HFFc6 (cell line): ENCODE measurements at regions not wholly inside any gene's neighbourhood (a gene's known extent, or its start where the extent isn't known, plus 50 kb on each side); places are given as distances from the start of the nearest gene placed in this dataset.

ENCODE experiments used
- DNase-seq: peaks from one replicate; pipeline ENCODE4 v3.0.0-alpha.2; 2018
- H3K27ac Mint-ChIP-seq: 2 replicates; pipeline ENCODE4 v1.8.0; 2020; ENCODE audit warnings: mild to moderate bottlenecking, mixed read lengths
- H3K27me3 Mint-ChIP-seq: 2 replicates; pipeline ENCODE4 v1.8.0; 2021; ENCODE audit warnings: mild to moderate bottlenecking, moderate library complexity, mixed read lengths; ENCODE audit not compliant: insufficient read depth
- H3K36me3 Mint-ChIP-seq: 2 replicates; pipeline ENCODE4 v1.8.0; 2021; ENCODE audit warnings: low read depth, mixed read lengths
- H3K4me1 Mint-ChIP-seq: 2 replicates; pipeline ENCODE4 v1.8.0; 2020; ENCODE audit warnings: low read depth, mixed read lengths
- H3K4me3 Mint-ChIP-seq: 2 replicates; pipeline ENCODE4 v1.8.0; 2020; ENCODE audit warnings: mild to moderate bottlenecking, moderate library complexity, mixed read lengths
- H3K9me3 Mint-ChIP-seq: 2 replicates; pipeline ENCODE4 v1.8.0; 2020; ENCODE audit warnings: mild to moderate bottlenecking, mixed read lengths
- CTCF ChIP-seq: fragments of 200-600 bp; sonication (generic); IDR thresholded peaks from 2 replicates; pipeline ENCODE4 v1.5.0; 2021; ENCODE audit warnings: antibody characterized with exemption, mild to moderate bottlenecking

GRCh38 chr1:244256086-244256676 lies 195.5 kb downstream of the ADSS2 start:
- no peak for TF ChIP-seq CTCF
- DNase-seq: no peak
- Mint-ChIP-seq H3K4me3 (no peak overlapping the region), H3K36me3 (no peaks in the 10 kb centered on the region), H3K27me3 (peaks cover 5% of the 10 kb centered on the region; the same call in 1 of the 2 replicates), H3K27ac (no peak overlapping the region), H3K9me3 (no peaks in the 10 kb centered on the region), H3K4me1 (no peaks in the 10 kb centered on the region)

- DNase-seq: no peak
- TF ChIP-seq CTCF: no peak
- Mint-ChIP-seq H3K27ac (no peak overlapping the region), H3K36me3 (no peaks in the 10 kb centered on the region), H3K27me3 (peaks cover 2% of the 10 kb centered on the region), H3K4me1 (no peaks in the 10 kb centered on the region), H3K9me3 (no peaks in the 10 kb centered on the region), H3K4me3 (no peak overlapping the region)
These were observed 187.5 kb downstream of the ADSS2 start for GRCh38 chr1:244264163-244264562.

GRCh38 chr1:244265507-244265906 lies 186.2 kb downstream of the ADSS2 start:
- peaks cover 1% of the 10 kb centered on the region for H3K9me3 Mint-ChIP-seq
- no peak overlapping the region for H3K27ac Mint-ChIP-seq
- no peaks in the 10 kb centered on the region for H3K4me1 Mint-ChIP-seq
- no peak for DNase-seq
- no peak overlapping the region for H3K4me3 Mint-ChIP-seq
- H3K27me3 Mint-ChIP-seq: peaks cover 2% of the 10 kb centered on the region
- no peak for TF ChIP-seq CTCF
- peaks cover 3% of the 10 kb centered on the region for H3K36me3 Mint-ChIP-seq

GRCh38 chr1:244269169-244269568 lies 182.5 kb downstream of the ADSS2 start:
- H3K9me3 Mint-ChIP-seq: peaks cover 9% of the 10 kb centered on the region
- no peak for DNase-seq
- no peak for TF ChIP-seq CTCF
- H3K4me3 Mint-ChIP-seq: no peak overlapping the region
- H3K36me3 Mint-ChIP-seq: peaks cover 12% of the 10 kb centered on the region
- no peak overlapping the region for H3K27ac Mint-ChIP-seq
- H3K4me1 Mint-ChIP-seq: peaks cover 23% of the 10 kb centered on the region
- H3K27me3 Mint-ChIP-seq: no peaks in the 10 kb centered on the region; the same call in 1 of the 2 replicates

- H3K27ac Mint-ChIP-seq: no peak overlapping the region
- no peak for TF ChIP-seq CTCF
- H3K4me3 Mint-ChIP-seq: no peak overlapping the region
- peaks cover 9% of the 10 kb centered on the region for H3K9me3 Mint-ChIP-seq
- no peak for DNase-seq
- H3K27me3 Mint-ChIP-seq: no peaks in the 10 kb centered on the region; the same call in 1 of the 2 replicates
- peaks cover 12% of the 10 kb centered on the region for H3K36me3 Mint-ChIP-seq
- peaks cover 38% of the 10 kb centered on the region for H3K4me1 Mint-ChIP-seq
These were observed 180.7 kb downstream of the ADSS2 start for GRCh38 chr1:244271004-244271403.
